HG03460 (cell line): ENCODE measurements at regions not wholly inside any gene's neighbourhood (a gene's known extent, or its start where the extent isn't known, plus 50 kb on each side); places are given as distances from the start of the nearest gene placed in this dataset.

Experiments
- ATAC-seq: cut with Tn5 transposase; IDR thresholded peaks from one replicate; pipeline ENCODE4 v1.9.1; 2021; ENCODE audit not compliant: unreplicated experiment

DNA sequence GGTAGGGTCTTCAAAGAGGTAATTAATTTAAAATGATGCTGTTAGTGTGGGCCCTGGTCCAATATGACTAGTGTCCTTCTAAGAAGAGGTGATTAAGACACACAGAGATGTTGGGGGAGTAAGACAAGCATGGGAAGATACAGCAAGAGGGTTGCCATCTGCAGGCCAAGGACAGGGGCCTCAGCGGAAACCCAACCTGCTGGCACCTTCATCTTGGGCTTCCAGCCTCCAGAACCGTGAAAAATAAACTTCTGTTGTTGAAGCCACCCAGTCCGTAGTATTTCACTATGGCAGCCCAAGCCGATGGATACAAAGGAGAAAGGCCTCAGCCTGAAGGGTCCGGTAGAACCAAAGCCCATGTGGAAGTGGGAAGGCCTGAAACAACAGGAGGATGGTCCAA lies 161.7 kb upstream of the UBE2E1 start:
- no peak for ATAC-seq

DNA sequence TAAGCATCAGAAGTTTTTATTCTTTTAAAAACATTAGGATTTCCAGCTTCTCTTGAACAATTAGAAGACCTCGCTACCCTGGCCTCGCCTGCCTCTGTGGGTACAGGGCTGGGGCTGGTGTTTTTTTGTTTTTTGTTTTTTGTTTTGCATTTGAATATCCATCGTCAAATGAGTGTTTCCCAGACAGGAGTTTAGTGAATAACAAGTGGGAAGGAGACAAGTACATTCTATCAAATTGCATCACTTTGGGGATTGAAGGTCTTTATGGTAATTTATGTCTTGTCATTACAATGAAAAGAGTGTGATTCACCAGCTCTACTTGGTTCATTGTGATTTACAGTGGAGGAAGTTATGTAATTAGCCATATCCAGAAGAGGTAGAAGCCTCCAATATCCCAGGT lies 161.1 kb upstream of the UBE2E1 start:
- no peak for ATAC-seq

DNA sequence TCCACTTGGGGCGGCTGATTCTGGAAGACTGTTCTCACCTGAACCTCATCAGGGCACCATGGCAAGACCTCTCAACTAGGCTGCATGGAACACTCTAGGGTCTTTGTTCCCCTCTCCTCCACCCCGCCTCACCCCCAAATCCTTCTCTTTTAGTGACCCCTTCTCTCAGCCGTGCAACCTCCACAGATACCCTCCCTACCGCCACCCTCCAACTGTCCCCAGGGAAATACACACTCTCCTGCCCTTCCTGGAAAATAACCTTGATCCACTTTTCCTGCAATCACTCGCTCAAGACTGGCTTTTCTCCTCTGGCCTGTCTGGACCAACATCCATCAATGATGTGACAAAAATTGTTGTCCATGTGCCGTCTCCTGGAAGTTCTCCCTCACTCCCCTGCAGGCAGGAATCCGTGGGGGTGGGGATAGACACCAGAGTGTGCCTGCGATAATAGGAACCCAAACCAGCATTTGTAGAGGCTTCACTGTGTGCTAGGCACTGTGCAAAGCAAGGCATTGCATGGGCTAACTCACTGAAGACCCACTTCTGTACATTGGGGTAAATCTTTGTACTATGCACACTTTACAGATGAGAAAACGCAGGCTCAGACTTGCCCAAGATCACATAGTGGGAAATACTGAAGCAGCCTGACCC lies 160.1 kb upstream of the UBE2E1 start:
- ATAC-seq, result no peak

DNA sequence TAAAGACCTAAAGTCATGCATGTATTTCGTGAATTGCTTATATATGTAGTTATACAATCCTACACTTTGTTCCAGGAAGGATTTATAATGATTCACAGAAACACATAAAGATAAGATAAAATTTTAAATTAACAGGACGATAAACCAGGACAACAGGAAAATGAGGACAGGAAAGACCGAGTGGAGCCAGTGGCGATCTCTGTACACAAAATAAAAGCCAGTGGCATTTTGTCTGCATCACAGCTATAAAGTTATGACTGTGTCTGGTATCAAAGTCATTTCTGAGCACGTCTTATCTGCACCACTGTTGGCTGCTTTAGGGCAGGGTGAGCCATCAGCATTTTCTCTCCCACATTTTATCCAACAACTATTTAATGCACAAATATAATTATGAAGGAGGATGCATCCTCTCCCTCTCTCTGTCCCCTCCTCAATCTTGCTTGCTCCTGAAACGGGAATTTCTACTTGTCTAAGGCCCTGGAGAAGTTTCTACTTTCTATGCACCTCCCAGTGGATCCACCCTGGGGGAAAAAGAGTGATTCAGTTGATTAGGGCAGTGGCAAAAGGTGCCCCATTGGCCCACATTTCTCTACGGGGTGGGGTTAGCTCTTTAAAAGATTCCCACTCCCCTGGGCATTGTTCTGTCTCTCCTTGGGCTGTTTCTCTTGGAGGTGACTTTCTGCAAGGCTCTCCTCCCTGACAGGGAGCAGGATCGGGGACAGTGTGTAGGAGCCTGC lies 159.4 kb upstream of the UBE2E1 start:
- no peak for ATAC-seq

DNA sequence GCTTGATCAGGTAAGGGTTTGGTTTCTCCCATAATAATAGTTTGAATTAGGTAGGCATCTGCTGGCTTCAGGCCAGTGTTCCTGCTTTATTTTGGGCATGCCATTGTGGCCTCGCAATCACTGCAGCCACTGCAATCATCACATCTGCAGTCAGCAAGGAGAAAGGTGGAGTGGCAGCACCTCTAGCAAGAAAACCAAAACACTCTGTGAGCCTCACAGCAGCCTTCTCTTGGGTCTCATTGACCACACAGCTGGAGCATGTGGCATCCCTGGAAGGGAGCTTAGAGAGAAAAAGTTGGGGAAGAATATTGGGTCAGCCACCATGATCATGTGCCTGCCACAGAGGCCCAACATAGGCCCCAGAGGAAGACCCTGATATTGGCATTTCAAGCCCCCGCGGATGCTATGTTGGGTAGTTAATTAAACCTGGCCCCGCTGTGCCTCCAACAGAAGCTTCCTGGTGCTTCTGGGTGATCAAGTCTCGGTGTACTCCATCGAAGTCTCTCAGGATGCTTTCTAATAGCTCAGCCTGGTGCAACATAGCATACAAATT lies 158.0 kb upstream of the UBE2E1 start:
- no peak for ATAC-seq

DNA sequence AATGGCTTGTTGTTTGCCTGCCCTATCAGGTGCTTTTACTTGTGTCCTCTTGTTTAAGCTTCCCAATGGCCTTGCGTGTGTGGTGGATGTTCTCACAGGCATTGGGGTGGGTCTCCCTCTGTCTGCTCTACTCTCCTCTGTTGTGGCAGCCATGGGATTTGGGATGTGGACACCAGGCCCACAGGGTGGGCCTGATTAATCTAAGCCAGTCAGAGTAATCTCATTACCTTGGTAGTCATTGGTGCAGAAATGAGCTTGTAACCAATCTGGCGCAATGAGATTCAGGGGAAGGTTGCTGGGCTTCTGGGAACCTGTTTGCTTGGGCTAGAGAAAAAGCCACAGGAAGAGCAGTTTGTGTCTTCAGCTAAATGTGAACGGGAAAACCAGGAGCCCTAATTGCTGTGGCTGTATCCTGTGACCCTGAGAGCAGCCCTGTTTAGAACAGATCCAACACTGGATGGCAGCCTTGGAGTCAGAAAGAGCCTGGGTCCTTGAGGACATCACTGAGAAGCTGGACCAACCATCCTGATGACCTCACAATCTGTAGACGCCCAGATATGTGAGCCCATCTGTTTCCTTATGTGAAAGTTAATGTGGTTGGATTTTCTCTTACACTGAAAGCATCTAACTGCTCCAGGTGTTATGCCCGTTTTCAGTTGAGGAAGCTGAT lies 157.3 kb upstream of the UBE2E1 start:
- ATAC-seq, result no peak

DNA sequence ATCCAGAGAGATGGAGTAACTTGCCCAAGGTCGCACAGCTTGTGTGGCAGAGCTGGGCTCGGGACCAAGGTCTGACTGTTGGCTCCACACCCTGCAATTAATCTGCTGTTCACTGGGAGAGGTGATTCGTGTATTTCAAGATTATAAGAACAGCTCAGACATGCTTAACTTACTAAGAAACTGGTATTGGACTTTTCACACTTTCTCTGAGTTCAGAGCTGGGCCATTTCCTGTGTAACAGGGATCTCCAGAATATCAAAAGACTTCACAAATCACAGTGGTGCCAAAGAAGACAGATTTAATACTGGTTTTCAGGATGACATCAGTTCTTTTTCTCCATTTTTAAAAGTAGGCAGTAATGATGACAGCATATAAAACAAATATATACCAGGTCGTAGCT lies 156.8 kb upstream of the UBE2E1 start:
- no peak for ATAC-seq

DNA sequence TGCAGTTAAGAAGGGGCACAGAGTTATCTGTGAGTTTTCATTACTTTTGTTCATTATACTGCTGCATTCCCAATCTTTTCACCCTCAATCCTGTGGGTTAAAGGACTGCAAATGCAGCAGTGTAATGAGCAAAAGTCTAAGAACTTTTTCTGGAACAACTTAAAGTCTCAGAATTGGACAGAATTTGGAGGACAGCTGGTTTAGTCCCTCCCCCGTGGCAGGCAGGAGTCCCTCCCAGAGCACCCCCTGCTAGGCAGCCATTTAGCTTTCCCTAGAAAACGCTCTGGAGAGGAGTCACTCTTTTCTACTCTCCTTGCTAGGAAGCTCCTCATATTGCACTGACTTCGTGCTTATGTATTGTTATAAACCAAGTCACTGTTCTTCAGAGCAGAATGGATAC lies 156.3 kb upstream of the UBE2E1 start:
- no peak for ATAC-seq

DNA sequence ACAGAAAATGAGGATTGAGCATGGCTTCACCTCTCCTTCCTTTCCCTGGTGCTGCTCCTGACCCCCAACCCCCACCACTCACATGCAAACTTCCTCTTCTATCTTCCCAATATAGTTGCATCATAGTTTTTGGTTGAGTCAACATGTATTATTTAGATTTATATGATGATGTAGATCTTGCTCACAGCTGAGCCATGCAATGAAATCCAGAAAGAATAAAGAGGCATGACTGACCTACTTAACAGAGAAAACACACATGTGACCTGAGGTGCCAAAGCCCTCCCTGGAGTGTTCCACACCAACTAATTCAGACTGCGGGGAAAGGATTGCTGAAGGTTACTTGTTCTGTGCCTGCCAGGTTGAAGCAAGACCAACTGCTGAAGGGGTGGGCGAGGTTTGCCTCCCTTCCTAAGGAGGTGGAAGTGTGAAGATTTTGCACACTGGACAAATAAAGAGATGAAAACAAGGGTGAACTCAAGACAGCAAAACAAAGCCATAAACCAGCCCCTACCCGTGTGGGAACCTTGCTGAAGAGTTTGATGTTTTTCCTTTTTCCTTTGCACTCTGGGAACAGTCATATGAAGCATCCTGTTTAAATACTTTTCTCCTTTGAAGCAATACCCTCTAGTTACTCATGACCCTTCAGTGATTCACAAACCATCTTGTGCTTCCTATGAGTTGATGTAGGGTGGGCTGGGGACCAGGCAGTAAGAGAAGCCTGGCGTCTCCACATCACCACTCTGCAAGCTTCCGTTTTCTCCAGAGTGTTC lies 155.2 kb upstream of the UBE2E1 start:
- no peak for ATAC-seq

DNA sequence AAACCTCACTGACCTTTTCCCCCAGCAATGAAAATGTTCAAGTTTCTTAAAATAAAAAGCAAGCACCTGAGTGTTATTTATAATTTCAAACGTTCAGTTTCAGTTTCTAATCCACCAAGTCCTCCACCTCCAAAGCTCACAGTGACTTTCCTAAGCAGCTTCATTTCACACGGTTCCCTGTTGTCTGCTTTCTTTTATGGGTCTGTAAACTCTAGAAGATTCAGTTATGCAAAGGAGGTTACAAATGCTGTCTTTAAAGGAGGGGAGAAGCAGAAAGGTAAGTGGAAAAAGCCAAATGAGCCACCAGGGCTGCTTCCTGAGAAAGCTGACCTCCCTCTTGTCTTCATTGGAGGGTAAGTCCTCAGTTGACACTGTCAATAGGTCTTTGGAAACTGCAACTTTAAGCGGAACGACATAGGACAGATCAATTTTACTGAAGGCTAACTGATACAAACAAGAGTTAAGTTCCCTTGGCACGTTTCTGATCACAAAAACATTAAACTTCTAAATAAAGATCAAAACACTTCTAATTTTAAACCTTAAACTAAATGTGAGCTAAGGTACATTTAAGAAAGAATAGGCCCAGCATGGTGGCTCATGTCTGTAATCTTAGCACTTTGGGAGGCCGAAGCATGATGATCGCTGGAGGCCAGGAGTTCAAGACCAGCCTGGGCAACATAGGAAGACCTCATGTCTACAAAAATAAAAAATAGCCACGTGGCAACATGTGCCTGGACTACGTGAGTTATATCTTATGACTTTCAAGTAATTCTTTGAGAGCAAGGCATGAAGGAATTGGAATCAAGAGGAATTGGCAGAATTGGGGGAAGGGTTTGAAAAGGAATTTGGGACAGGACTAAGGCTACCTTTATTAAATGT lies 151.9 kb upstream of the UBE2E1 start:
- ATAC-seq, result peak; percentile 92

DNA sequence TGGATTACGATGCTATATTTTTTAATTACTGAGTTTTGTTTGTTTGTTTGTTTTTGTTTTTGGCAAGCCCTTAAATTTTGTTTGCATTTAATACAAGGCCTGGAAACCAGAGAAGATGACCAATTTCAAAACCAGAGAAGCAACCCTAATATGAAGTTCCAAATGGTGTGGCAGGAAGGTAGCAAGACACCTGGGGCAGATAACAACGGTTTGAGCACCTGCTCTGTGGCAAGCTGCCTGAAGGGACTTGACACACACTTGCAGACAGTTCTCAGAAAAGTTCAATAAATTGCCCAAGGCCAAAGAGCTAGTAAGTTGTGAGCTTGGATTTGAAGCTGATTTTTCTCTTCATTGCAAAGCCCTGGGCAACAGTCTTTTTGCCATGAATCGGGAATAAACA lies 151.2 kb upstream of the UBE2E1 start:
- peak; percentile 28 for ATAC-seq

DNA sequence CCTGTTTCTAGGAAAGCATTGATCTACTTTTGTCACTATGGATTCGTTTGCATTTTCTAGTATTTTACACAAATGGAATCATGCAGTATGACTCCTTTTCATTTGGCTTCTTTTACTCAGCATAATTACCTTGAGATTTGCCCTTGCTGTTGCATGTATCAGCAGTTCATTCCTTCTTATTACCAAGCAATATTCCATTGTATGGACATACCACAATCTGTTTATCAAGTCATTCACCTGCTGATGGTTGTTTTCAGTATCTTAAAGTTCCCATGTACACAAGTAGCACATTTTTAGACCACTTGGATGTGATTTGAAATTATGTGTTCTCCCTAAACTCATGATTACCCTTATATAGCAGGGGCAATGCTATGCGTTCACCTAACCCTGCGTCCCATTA lies 150.0 kb upstream of the UBE2E1 start:
- no peak for ATAC-seq

DNA sequence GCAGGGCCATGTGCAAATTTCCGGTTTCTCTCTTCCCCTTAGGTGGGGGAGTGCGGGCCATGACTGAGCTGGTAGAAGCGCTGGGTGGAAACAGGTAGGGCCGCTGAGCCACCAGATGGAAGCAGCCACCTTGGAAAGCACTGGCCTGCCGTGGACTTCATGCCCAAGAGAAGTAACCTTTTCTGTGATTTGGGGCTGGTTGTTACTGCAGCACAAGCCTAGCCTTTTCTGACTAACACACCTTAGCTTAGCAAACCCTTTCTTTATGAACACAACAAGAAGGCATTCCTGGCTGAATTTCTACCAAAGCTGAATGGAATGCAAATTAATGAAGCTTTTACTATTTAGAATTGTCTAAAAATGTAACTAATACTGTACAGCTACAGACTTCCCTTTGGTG lies 149.6 kb upstream of the UBE2E1 start:
- ATAC-seq, result no peak

DNA sequence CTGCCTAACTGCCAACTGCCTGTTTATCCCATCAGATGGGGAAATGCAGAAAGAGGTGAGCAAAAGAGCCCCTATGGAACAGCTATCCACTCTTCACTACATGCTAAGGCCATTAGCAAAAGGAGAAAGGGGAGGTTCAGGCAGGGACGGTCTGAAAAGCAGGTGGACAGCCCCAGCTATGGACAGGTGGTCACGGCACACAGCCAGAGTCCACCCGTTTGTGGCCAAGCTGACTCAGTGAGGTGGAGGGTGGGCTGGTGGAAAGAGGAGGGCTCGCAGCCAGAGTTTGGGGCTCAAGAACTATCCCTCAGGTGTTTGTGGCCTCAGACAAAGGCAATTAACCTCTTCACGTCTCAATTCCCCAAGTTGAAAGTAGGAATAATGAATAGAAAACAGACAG lies 148.9 kb upstream of the UBE2E1 start:
- ATAC-seq, result no peak

DNA sequence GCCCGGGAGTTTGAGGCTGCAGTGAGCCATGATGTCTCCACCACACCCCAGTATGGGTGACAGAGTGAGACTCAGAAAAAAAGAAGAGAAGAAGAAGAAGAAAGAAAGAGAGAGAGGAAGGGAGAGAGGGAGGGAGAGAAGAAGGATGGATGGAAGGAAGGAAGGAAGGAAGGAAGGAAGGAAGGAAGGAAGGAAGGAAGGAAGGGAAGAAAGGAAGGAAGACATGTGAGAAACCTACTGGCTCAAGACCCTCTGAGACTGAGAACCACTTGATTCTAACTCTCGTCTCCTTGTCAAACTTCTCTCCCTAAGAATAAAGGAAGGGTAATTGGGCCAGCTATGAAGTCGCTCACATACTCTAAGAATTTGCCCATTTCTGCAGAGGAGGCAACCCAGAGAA lies 148.1 kb upstream of the UBE2E1 start:
- no peak for ATAC-seq

DNA sequence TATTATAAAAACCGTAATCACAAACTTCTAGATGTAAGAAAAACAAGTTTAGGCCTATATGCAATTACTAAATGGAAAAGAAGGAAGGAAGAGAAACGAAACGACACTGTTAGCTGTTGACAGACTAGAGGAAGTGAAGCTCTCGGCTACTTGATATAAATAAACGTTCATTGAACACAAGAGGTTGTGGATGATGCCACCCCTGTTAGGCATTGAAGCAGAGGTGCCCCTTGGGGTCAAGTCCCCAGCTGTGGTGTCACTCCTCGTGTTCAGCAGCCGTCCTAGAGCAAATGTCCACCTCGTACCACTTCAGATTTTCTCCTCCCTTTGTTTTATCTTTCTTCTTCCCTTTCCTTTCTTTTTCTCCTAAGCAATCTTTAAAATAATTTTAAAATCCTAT lies 146.5 kb upstream of the UBE2E1 start:
- ATAC-seq, result peak; percentile 64

DNA sequence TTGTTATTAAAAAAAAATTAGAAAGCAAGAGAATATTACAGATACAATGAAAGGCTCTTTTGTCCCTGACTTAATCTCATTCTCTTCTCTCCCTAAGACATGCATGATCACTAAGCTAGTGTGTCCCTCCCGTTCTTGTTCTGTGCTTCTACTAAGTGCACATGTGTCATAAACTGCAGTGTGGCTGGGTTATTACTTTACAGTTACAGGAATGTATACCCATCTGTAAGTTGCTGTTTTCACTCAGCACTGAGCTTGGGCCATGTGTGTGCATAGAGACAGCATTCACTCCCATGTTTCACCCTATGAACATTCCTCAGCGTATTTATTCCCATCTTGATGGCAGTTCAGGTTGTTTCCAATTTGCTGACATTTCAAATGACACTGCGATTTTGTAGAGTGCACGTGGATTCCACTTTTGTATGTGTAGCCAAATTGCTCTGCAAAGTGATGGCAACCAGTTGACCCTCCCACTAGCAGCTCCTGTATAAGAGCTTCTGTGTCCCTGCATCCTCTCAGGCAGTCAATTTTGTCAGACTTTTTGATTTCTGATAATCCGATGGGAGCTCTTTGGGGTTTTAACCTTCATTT lies 145.8 kb upstream of the UBE2E1 start:
- no peak for ATAC-seq

DNA sequence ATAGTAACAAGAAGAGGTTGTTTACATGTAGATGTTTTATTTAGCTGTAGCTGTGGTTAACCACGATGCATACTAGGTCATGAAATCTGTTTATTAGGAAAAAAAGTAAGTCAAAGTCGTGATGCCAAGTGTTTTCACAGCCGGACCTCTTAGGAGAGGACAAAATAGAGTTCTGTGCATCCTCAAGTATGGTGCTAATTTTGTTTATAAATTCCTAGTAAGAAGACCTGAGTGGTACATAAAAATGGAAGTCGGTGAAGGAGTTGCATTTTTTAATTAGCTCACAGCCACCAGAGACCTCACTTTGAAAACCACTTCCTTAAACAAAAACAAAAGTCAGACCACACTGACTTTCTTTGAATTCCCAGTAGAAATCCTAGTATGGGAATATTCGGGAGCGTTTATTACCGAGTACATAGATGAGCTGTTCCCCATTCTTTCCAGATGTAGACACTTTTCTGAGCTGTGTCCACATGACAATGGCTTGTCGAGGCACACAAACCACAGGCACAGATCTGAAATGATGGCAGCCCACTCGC lies 143.6 kb upstream of the UBE2E1 start:
- no peak for ATAC-seq

DNA sequence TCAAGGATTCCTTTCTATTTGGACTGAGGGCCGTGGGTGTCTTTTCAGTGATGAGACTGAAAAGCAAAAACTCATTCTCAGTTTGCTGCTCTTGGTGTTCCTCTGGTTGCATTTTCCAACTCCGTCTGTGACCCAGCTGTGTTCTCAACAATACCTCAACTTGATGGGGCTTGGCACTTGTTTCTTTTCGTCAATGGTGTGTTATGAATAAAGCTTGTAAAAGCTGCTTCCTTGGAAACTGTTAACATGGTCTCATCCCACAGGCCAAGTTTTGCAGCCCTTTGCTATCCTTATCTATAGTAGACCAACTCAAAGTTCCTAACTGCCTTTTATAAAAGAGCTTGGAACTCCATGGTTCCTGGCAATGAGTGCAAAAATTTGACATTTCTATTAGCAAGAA lies 142.5 kb upstream of the UBE2E1 start:
- ATAC-seq, result no peak
